Chondrocyte (in vitro differentiated cells): ENCODE measurements at regions not wholly inside any gene's neighbourhood (a gene's known extent, or its start where the extent isn't known, plus 50 kb on each side); places are given as distances from the start of the nearest gene placed in this dataset.
"Not testable (repeated sequence)": the region's sequence is repeated elsewhere in the genome, so short reads cannot be mapped to it uniquely, and the experiment has no call there.

Experiments
- DNase-seq: peaks from one replicate; pipeline ENCODE4 v3.0.0; 2021; ENCODE audit warnings: mixed read lengths, low spot score
- H3K27ac Mint-ChIP-seq: one replicate; pipeline ENCODE4 v1.8.0; 2021; ENCODE audit warnings: mild to moderate bottlenecking, moderate library complexity, mixed read lengths; ENCODE audit not compliant: unreplicated experiment
- H3K27me3 Mint-ChIP-seq: 2 replicates; pipeline ENCODE4 v1.8.0; 2021; ENCODE audit warnings: low read depth, mixed read lengths
- H3K36me3 Mint-ChIP-seq: 2 replicates; pipeline ENCODE4 v1.8.0; 2021; ENCODE audit warnings: low read depth, mixed read lengths
- H3K4me1 Mint-ChIP-seq: 2 replicates; pipeline ENCODE4 v1.8.0; 2021; ENCODE audit warnings: low read depth, mild to moderate bottlenecking, mixed read lengths
- H3K4me3 Mint-ChIP-seq: one replicate; pipeline ENCODE4 v1.8.0; 2021; ENCODE audit warnings: mild to moderate bottlenecking, moderate library complexity, mixed read lengths; ENCODE audit not compliant: unreplicated experiment
- H3K9me3 Mint-ChIP-seq: 2 replicates; pipeline ENCODE4 v1.8.0; 2021; ENCODE audit warnings: low read depth, mixed read lengths

DNA sequence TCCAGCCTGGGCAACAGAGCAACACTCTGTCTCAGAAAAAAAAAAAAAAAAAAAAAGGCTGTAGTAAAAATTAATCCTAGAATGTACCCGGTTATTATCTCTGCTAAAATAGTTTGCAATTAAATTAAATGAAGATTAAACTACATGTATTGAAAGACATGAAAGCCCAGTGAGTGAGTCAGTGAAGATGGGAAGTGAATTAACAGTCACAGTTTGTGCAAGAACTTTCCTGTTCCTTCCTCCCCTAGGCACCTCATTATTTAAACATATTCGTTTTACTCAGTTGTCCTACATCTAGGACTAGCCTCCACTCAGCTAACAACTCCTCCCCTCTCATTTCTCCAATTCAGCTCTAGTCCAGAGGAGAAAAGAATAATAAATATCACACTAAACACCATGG lies 88.2 kb downstream of the CDRT15L2 start:
- H3K4me3 Mint-ChIP-seq, DNase-seq, H3K4me1 Mint-ChIP-seq, H3K36me3 Mint-ChIP-seq, H3K9me3 Mint-ChIP-seq, H3K27ac Mint-ChIP-seq, H3K27me3 Mint-ChIP-seq: not testable (repeated sequence)

DNA sequence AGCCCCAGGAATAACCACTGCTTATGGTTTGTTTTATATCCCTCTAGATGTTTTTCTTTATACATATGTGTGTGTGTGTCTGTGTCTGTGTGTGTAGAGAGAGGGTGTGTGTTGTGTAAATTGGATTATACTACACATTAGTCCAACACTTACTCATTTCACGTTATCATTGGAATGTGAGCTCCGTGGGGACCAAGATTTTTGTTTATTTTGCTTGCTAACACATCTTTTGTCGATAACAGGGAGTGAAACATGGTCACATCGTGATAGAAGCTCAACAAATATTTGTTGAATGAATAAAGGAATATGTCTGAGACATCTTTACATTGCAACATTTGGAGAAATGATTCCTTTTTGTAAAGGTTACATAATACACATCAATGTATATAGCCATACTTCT lies 88.8 kb downstream of the CDRT15L2 start:
- not testable (repeated sequence) for DNase-seq, H3K4me1 Mint-ChIP-seq, H3K27ac Mint-ChIP-seq, H3K36me3 Mint-ChIP-seq, H3K4me3 Mint-ChIP-seq, H3K27me3 Mint-ChIP-seq, H3K9me3 Mint-ChIP-seq

DNA sequence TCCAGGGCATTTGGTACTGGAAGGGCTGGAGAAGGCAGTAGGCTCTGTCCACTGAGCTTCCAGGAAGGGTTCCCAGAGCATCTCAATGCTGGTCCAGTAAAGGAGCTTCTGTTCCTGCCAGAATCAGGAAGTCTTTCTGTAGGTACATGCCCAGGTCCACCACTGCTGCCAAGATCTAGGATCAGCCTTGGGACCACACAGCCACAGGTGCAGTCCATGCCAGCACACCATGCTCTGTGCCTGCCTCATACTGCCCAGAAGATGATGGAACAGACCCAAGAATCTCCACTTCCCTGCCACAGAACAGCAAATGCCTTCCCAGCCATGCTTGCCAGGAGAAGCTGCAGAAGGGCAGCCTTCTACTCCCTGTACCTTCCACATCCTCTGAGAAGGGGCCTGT lies 89.3 kb downstream of the CDRT15L2 start:
- H3K27me3 Mint-ChIP-seq, H3K36me3 Mint-ChIP-seq, H3K9me3 Mint-ChIP-seq, H3K4me1 Mint-ChIP-seq, H3K4me3 Mint-ChIP-seq, H3K27ac Mint-ChIP-seq, DNase-seq: not testable (repeated sequence)

DNA sequence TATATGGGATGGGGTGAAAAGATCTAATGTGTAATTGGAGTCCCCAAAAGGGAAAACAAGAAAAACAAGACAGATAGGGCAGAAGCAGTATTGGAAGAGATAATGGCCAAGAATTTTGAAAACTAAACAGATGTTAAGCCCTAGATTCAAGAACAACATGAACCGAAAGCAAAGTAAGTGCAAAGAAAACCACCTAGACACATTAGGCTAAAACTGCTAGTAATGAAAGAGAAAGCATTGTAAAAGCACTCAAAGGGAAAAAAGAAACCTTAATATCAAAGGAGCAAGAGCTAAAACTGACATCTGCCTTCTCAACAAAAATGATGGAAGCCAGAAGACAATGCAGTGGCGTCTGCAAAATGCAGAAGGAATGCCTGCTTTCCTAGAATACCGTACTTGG lies 91.0 kb downstream of the CDRT15L2 start:
- not testable (repeated sequence) for DNase-seq, H3K4me1 Mint-ChIP-seq, H3K4me3 Mint-ChIP-seq, H3K36me3 Mint-ChIP-seq, H3K9me3 Mint-ChIP-seq, H3K27me3 Mint-ChIP-seq, H3K27ac Mint-ChIP-seq

DNA sequence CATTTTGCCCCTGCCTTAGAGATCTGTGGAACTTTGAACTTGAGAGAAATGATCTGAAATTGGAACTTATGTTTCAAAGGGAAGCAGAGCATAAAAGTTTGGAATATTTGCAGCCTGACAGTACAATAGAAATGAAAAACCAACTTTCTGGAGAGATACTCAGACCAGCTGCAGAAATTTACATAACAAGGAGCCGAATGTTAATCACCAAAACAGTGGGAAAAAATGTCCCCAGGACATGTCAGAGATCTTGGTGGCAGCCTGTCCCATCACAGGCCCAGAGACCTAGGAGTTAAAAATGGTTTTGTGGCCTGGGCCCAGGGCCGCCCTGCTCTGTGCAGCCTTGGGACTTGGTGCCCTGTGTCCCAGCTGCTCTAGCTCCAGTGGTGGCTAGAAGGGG lies 94.8 kb downstream of the CDRT15L2 start:
- H3K36me3 Mint-ChIP-seq, H3K27me3 Mint-ChIP-seq, H3K9me3 Mint-ChIP-seq, H3K4me1 Mint-ChIP-seq, DNase-seq, H3K4me3 Mint-ChIP-seq, H3K27ac Mint-ChIP-seq: not testable (repeated sequence)

DNA sequence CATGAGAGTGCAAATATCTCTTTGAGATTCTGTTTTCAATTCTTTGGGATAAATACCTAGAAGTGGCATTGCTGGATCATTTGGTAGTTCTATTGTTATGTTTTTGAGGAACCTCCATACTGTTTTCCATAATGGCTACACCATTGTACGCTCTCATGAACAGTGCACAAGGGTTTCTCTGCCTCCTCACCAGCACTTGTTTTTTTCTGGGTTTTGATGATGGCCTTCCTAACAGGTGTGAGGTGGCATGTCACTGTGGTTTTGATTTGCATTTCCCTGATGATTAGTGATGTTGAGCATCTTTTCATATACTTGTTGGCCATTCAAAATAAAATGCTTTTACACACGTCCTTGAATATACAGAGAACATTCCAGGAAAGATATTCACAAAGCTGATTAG lies 96.2 kb downstream of the CDRT15L2 start:
- not testable (repeated sequence) for H3K36me3 Mint-ChIP-seq, H3K4me3 Mint-ChIP-seq

DNA sequence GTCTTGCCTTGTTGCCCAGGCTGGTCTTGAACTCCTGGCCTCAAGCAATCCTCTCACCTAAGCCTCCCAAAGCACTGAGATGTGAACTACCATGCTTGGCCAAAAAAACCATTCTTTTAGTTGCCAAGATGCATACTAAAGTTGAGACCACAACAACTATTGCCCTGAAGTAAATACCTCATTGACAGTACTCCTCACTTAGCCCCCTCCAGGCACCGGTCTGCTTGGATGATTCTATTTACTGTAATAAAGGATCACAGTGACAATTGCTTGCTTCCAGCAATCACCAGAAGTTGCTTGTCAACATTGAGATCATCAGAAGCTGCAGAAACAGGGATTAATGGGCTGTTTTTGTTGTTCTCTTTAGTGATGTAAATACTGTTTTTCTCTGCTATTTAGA lies 97.1 kb downstream of the CDRT15L2 start:
- H3K9me3 Mint-ChIP-seq, H3K4me3 Mint-ChIP-seq, H3K4me1 Mint-ChIP-seq, DNase-seq, H3K36me3 Mint-ChIP-seq, H3K27me3 Mint-ChIP-seq, H3K27ac Mint-ChIP-seq: not testable (repeated sequence)

More for the DNA sequence above, 96.2 kb downstream of the CDRT15L2 start:
- H3K27ac Mint-ChIP-seq, DNase-seq, H3K9me3 Mint-ChIP-seq, H3K4me1 Mint-ChIP-seq, H3K27me3 Mint-ChIP-seq: not testable (repeated sequence)

DNA sequence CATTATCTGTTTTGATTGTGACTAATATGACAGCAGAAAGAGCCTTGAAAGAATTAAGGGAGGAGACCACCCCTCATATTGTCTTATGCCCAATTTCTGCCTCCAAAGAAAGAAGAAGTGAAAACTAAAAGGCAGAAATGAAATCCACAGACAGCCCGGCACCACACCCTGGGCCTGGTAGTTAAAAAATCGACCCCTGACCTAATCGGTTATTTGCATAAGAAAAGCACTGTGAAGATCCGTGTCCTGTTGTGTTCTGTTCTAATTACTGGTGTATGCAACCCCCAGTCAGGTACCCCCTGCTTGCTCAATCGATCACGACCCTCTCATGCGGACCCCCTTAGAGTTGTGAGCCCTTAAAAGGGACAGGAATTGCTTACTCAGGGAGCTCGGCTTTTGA lies 97.9 kb downstream of the CDRT15L2 start:
- H3K27ac Mint-ChIP-seq, DNase-seq, H3K4me3 Mint-ChIP-seq, H3K9me3 Mint-ChIP-seq, H3K27me3 Mint-ChIP-seq, H3K36me3 Mint-ChIP-seq, H3K4me1 Mint-ChIP-seq: not testable (repeated sequence)

DNA sequence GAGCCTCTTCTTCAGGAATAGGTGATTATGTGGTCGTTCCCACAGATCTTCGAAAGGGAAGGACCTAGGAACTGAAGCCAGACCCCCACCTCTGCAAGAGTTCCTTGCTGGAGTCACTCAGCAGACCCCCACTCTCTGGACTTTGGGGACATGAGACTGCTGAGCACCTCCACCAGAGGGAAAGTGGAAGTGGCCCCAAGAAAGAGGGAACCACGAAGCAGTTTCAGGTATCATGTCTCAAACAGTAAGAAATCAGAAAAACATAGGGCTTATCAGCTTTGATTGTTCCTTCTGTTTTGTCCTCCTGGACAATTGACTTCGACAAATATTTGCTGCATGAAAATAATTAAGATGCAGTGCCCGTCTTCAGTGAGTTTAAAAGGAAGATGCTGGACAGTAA lies 98.9 kb downstream of the CDRT15L2 start:
- H3K4me1 Mint-ChIP-seq, H3K27ac Mint-ChIP-seq, H3K36me3 Mint-ChIP-seq, H3K4me3 Mint-ChIP-seq, DNase-seq, H3K27me3 Mint-ChIP-seq, H3K9me3 Mint-ChIP-seq: not testable (repeated sequence)

DNA sequence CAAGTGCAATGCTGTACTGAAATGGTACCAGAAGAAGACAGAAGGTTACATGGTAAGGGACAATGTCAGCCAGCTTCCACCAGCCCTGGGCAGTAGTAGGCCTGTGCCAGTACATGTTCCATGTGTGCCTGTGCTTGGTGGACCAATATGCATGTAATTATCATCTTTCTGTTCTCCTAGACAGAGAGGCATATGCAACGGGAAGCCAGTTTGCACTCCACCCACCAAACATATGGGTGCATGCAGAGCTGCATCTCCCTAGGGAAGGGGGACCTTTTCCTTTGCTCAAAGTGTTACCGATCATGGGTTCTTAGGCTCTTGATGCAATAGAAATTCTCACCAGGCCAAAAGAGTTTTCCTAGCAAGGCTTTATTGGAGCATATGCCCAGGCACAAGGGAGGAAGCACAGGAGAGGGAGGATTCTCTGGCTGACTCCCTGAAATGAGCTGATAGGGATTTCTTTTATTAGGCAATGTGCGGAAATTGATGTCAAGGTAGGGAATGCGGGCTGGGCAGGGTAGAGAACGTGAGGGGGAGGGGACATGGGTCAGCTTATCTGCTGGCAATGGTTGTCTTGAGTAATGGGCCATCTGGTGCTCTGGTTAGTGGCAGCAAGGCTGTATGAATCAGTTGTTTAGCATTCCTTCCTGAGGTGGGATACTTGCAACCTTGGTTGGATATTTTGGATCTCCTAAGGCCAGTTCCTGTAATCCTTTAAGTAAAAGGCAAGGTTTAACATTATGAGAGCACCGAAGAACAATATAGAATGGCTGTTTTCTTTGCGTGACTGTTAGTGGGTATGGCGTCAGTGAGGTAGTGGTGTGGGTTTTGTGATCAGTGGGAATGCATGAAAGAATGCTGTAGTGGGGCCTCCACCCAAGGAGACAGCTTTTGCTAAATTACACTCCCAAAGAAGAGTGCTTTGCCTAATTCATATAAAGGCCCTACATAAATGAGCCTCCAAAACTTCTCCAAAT lies 102.5 kb downstream of the CDRT15L2 start:
- H3K4me1 Mint-ChIP-seq, H3K4me3 Mint-ChIP-seq, H3K27ac Mint-ChIP-seq, H3K9me3 Mint-ChIP-seq, H3K36me3 Mint-ChIP-seq, DNase-seq, H3K27me3 Mint-ChIP-seq: not testable (repeated sequence)

DNA sequence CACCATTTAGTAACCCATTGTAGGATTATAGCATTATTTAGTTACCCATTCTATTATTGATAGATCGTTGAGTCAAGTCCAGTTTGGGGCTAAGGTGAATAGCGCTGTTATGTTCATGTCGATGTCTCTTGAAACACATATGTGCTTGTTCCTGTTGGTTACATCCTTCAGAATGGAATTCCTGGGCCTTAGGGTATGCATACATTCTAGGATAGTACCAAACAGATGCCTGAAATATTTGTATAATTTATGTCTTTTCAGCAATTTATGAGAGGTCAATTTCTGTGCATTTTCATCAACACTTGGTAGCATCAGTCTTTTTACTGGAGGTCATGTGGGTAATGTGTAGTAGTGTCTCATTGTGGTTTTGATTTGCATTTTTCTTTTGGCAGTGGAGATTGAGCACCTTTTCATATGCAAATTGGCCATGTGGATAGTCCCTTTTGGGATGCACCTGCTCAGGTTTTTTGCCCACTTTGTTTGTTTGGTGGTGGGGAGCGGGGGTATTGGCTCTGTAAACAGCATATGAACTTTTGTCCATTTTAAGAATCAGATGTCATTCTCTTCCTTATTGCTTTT lies 104.2 kb downstream of the CDRT15L2 start:
- H3K9me3 Mint-ChIP-seq, H3K4me3 Mint-ChIP-seq, H3K27ac Mint-ChIP-seq, H3K4me1 Mint-ChIP-seq, DNase-seq, H3K27me3 Mint-ChIP-seq, H3K36me3 Mint-ChIP-seq: not testable (repeated sequence)

DNA sequence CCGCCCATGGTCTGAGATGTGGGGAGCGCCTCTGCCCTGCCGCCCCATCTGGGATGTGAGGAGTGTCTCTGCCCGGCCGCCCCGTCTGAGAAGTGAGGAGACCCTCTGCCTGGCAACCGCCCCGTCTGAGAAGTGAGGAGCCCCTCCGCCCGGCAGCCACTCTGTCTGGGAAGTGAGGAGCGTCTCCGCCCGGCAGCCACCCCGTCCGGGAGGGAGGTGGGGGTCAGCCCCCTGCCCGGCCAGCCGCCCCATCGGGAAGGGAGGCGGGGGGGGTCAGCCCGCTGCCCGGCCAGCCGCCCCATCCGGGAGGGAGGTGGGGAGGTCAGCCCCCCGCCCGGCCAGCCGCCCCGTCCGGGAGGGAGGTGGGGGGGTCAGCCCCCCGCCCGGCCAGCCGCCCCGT lies 105.5 kb downstream of the CDRT15L2 start:
- not testable (repeated sequence) for DNase-seq, H3K4me3 Mint-ChIP-seq, H3K9me3 Mint-ChIP-seq, H3K4me1 Mint-ChIP-seq, H3K36me3 Mint-ChIP-seq, H3K27me3 Mint-ChIP-seq, H3K27ac Mint-ChIP-seq

DNA sequence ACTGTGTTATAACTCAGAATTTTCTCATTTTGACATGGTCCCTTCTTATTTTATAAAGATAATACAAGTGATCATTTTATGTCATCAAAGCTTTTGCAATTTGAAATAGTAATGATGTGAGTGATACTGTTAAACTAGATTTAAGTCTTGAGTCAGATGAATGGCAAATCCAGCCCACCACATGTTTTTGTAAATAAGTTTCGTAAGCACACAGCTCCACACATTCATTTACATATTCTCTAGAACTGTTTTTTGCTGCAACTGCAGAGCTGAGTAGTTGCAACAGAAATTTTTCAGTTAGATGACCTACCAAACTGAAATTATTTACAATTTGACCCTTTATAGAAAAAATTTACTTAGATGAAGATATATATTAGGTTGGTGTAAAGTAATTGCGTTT lies 108.1 kb downstream of the CDRT15L2 start:
- H3K4me1 Mint-ChIP-seq, H3K9me3 Mint-ChIP-seq, H3K4me3 Mint-ChIP-seq, DNase-seq, H3K36me3 Mint-ChIP-seq, H3K27me3 Mint-ChIP-seq, H3K27ac Mint-ChIP-seq: not testable (repeated sequence)
